ENCODE measurements at regions not wholly inside any gene's neighbourhood (a gene's known extent, or its start where the extent isn't known, plus 50 kb on each side); places are given as distances from the start of the nearest gene placed in this dataset.

DNA sequence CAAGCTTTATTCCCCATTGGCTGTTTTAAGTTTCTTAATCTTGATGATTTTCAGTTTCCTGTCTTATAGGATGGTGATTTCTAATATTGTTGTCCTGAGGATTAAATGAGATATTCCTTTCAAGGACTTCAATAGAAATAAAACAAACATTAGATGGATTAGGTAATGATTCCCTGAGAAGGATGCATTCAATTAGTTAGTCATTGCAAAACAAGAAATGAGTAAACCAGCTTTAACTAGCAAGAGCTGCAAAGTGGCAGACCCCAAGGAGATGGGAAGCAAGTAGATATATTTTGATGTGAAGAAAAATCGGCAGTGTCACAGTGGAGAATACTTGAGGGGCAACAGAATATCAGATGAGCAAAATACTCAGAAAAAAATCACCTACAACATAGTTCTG is 849.1 kb downstream of the TUSC7 start:
- DNase-seq (ENCODE audit: low spot score in 2 of 2) (no peak), ATAC-seq (no peak)
- Mint-ChIP-seq H3K9me3 (peaks cover 10 to 11% of the 10 kb centered on the region in 2 donors), H3K36me3 (no peaks in the 10 kb centered on the region), H3K27ac (no peak overlapping the region)

- peaks cover 10 to 17% of the 10 kb centered on the region in 2 donors for H3K9me3 Mint-ChIP-seq
- H3K36me3 Mint-ChIP-seq, result no peaks in the 10 kb centered on the region
- no peak for ATAC-seq
- H3K27ac Mint-ChIP-seq, result no peak overlapping the region
- no peak for DNase-seq (ENCODE audit: low spot score in 2 of 2)
These were observed 852.4 kb downstream of the TUSC7 start for GRCh38 chr3:117562000-117562399.

- ATAC-seq (no peak), DNase-seq (ENCODE audit: low spot score in 2 of 2) (no peak)
- Mint-ChIP-seq H3K9me3 (peaks cover 5 to 21% of the 10 kb centered on the region in 2 donors), H3K36me3 (no peaks in the 10 kb centered on the region), H3K27ac (no peak overlapping the region)
These were observed 853.5 kb downstream of the TUSC7 start for GRCh38 chr3:117563063-117563462.

- Mint-ChIP-seq H3K9me3 (peaks cover 0 to 13% of the 10 kb centered on the region in 2 donors), H3K36me3 (no peaks in the 10 kb centered on the region), H3K27ac (no peak overlapping the region)
- no peak for ATAC-seq
- no peak for DNase-seq (ENCODE audit: low spot score in 2 of 2)
These were observed 856.2 kb downstream of the TUSC7 start for GRCh38 chr3:117565777-117566176.

DNA sequence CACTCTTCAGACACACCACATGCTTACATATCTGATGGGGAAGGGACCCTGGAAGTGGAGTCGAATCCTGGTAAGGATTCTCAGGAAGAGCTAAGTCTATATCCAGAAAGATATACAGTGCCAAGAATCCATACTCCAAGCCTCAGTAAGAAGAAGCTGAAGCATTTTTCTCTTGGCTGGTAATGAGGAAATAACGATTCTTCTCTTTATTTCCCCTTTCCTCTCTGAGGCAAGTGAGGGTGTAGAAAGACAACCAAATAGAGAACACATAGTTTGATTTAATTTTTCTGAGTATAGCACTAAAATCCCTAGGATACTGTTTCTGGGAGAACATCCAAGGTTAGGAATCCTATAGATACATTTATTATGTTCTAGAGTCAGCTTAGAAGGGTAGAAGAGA is 857.3 kb downstream of the TUSC7 start:
- H3K9me3 Mint-ChIP-seq, result peaks cover 0 to 13% of the 10 kb centered on the region in 2 donors
- no peak for ATAC-seq

DNA sequence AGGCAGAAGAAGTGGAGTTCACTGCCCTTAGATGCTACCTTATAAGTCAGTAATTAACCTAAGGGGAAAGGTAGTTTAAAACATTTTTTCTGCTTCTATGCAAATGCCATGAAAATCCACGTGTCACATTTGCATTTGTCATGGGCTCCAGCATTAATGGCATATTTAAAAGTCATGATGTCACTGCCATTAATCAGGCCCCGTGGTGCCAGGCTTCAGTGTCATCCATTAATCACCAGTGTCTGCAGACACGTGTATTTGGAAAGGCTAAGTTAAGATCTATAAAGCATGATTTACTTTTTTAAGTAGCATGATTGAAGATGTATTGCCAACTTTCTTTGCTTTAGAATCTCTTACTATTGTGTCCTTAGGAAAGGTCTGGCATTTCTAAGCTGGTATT is 857.8 kb downstream of the TUSC7 start:
- no peaks in the 10 kb centered on the region for H3K36me3 Mint-ChIP-seq
- DNase-seq (ENCODE audit: low spot score in 2 of 2), result no peak
- H3K9me3 Mint-ChIP-seq, result peaks cover 0 to 13% of the 10 kb centered on the region in 2 donors
- ATAC-seq, result no peak
- H3K27ac Mint-ChIP-seq, result no peak overlapping the region

More for the DNA sequence above, 857.3 kb downstream of the TUSC7 start:
- H3K36me3 Mint-ChIP-seq, result no peaks in the 10 kb centered on the region
- DNase-seq (ENCODE audit: low spot score in 2 of 2), result no peak
- H3K27ac Mint-ChIP-seq, result no peak overlapping the region

- no peaks in the 10 kb centered on the region for H3K36me3 Mint-ChIP-seq
- no peak overlapping the region for H3K27ac Mint-ChIP-seq
- peaks cover 0 to 17% of the 10 kb centered on the region in 2 donors for H3K9me3 Mint-ChIP-seq
These were observed 858.3 kb downstream of the TUSC7 start for GRCh38 chr3:117567906-117568305.

DNA sequence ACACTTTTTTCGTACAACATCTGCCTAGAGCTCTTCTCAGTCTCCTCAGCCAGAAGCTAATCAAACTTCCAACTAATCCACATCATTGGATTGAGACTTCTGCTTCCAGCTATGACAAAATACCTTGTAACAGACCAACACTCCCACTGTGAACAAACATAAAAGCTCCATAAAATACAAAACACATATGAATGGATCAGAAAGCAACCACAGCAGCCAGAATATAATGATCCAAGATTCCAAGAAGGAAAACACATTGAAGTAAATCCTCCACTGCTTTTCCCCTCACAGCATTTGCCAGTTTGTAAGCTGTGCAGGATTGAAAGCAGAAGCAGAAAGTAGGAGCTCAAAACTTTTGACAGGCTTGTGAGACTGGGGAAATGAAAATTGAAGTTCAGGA is 863.2 kb downstream of the TUSC7 start:
- Mint-ChIP-seq H3K9me3 (peaks cover 0 to 15% of the 10 kb centered on the region in 2 donors), H3K27ac (no peak overlapping the region), H3K36me3 (no peaks in the 10 kb centered on the region)
- ATAC-seq (no peak), DNase-seq (ENCODE audit: low spot score in 2 of 2) (no peak)

More at GRCh38 chr3:117567906-117568305, 858.3 kb downstream of the TUSC7 start:
- ATAC-seq (no peak), DNase-seq (ENCODE audit: low spot score in 2 of 2) (no peak)

DNA sequence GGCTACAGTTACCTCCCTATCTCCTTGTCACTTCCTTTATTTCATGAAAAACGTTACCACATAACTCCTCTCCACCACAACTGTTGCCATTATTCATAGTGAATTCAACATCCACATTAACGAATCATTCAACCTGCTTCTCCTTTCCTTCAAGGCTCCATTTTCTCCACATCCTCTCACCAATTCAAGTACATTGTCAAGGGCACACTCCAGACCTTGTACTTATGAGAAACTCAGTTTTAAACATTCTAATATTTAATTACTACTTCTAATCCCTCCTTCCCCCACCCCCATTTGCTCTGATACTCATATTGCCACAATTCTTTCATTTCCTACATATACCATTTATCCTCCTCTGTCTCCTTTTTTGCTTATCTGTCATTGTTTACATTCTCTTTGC is 871.2 kb downstream of the TUSC7 start:
- Mint-ChIP-seq H3K9me3 (peaks cover 11 to 12% of the 10 kb centered on the region in 2 donors), H3K27ac (no peak overlapping the region), H3K36me3 (no peaks in the 10 kb centered on the region)
- no peak for ATAC-seq
- DNase-seq (ENCODE audit: low spot score in 2 of 2), result no peak

GRCh38 chr3:117586161-117586560 is 876.6 kb downstream of the TUSC7 start:
- Mint-ChIP-seq H3K36me3 (no peaks in the 10 kb centered on the region), H3K27ac (no peak overlapping the region), H3K9me3 (peaks cover 7 to 14% of the 10 kb centered on the region in 2 donors)
- ATAC-seq (no peak), DNase-seq (ENCODE audit: low spot score in 2 of 2) (no peak)

- no peak for DNase-seq (ENCODE audit: low spot score in 2 of 2)
- peaks cover 8 to 21% of the 10 kb centered on the region in 2 donors for H3K9me3 Mint-ChIP-seq
- H3K36me3 Mint-ChIP-seq, result no peaks in the 10 kb centered on the region
These were observed 877.8 kb downstream of the TUSC7 start for GRCh38 chr3:117587416-117587815.

GRCh38 chr3:117589454-117589853 is 879.9 kb downstream of the TUSC7 start:
- no peak overlapping the region for H3K27ac Mint-ChIP-seq
- H3K9me3 Mint-ChIP-seq, result peaks cover 7 to 17% of the 10 kb centered on the region in 2 donors
- ATAC-seq, result no peak
- DNase-seq (ENCODE audit: low spot score in 2 of 2), result no peak
- H3K36me3 Mint-ChIP-seq, result no peaks in the 10 kb centered on the region

More at GRCh38 chr3:117587416-117587815, 877.8 kb downstream of the TUSC7 start:
- no peak overlapping the region for H3K27ac Mint-ChIP-seq
- no peak for ATAC-seq

DNA sequence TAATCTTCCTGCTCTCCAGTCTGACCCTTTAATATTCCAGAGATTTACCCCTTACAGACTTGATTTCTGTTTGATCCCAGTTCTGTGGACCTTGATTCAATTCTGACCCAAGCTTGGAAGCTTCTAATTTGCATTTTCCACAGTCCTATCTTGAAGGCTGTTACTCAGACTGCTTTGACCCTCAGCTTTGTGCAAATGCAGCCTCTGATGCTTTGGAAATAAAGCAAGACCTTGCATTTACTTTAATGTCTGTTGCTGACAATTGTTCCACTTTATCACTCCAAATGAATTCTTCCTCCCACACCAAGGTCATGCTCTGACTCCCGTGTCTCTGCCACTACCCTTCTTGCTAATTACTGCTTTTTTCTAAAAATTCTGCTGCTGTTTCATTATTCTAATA is 886.0 kb downstream of the TUSC7 start:
- Mint-ChIP-seq H3K27ac (no peak overlapping the region), H3K36me3 (no peaks in the 10 kb centered on the region), H3K9me3 (peaks cover 14 to 23% of the 10 kb centered on the region in 2 donors)
- DNase-seq (ENCODE audit: low spot score in 2 of 2) (no peak), ATAC-seq (no peak)

DNA sequence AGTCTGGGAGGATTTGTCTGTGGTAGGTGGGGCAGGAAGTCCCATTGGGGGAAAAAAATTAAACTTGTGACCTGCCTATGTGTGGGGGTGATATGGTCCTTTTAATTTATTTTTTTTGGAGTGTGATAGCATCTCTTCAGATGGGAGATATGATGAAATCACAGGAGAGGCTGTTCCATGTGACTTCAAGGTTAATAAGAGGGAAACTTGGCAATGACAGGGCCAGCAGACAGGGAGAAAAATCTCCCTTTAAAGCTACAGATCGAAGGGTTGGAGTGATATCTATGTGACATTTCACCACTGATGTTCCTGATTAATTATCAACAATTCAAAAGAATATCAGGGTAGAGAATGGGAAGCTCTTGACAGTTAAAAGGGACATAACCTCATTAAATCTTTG is 886.9 kb downstream of the TUSC7 start:
- ATAC-seq (no peak), DNase-seq (ENCODE audit: low spot score in 2 of 2) (no peak)
- Mint-ChIP-seq H3K36me3 (no peaks in the 10 kb centered on the region), H3K9me3 (peaks cover 11 to 20% of the 10 kb centered on the region in 2 donors), H3K27ac (no peak overlapping the region)

- no peaks in the 10 kb centered on the region for H3K36me3 Mint-ChIP-seq
- H3K27ac Mint-ChIP-seq, result no peak overlapping the region
- ATAC-seq (no peak), DNase-seq (ENCODE audit: low spot score in 2 of 2) (no peak)
- H3K9me3 Mint-ChIP-seq, result peaks cover 12 to 14% of the 10 kb centered on the region in 2 donors
These were observed 888.3 kb downstream of the TUSC7 start for GRCh38 chr3:117597865-117598264.

- DNase-seq (ENCODE audit: low spot score in 2 of 2) (no peak), ATAC-seq (no peak)
- Mint-ChIP-seq H3K9me3 (peaks cover 11 to 13% of the 10 kb centered on the region in 2 donors), H3K36me3 (no peaks in the 10 kb centered on the region), H3K27ac (peak overlapping the region in 1 of 2 donors; percentile 53)
These were observed 890.5 kb downstream of the TUSC7 start for GRCh38 chr3:117600112-117600511.

DNA sequence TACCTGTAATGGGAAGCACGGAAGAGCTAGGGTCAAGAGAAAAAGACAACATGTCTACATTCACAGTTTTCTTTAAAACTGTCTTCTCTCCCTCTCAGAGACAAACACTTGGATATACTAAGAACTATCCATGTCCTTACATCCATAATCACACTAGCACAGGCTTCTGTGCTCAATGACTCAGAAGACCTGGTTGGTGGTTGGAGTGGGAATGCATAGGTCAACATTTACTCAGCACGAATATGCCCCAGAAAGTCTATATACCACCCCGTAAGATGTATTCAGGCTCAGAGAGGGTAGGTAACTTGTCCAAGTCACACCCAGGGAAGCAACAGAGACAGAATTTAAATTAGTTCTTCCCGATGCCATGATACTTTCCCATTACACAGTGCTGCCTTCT is 891.1 kb downstream of the TUSC7 start:
- Mint-ChIP-seq H3K27ac (no peak overlapping the region), H3K9me3 (peaks cover 8 to 10% of the 10 kb centered on the region in 2 donors), H3K36me3 (no peaks in the 10 kb centered on the region)
- ATAC-seq (no peak), DNase-seq (ENCODE audit: low spot score in 2 of 2) (no peak)

DNA sequence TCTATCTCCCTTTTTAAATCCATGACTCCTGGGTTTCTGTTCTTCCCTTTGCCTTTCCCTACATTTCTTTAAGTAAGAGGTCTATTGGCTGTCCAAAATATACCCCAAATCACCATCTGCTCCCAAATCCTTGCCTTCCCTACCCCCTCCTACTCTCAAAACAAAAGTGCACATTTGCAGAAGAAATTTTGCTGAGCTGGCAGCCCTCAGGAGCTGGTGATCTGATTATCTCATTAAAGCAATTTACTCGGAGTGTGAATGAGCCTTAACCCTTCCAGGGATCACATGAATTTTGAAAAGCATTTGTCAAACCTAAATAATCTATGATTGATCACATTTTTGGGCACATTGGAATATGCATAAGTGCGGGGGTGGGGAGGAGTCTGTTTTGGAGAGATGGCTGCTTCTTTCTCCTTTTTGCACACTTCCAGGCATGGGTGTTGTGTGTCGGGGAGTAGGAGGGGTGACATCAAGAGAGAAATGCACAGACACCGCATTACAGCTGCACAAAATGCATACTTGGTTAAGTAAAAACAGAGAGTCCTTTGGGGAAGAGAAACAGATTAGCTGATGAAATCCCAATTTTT is 892.6 kb downstream of the TUSC7 start:
- ATAC-seq, result no peak
- no peak overlapping the region for H3K27ac Mint-ChIP-seq
- no peaks in the 10 kb centered on the region for H3K36me3 Mint-ChIP-seq
- peaks cover 8 to 9% of the 10 kb centered on the region in 2 donors for H3K9me3 Mint-ChIP-seq
- DNase-seq (ENCODE audit: low spot score in 2 of 2), result no peak

All from activated naive CD4-positive, alpha-beta T cell treated with anti-CD3 and anti-CD28 coated beads, Interleukin-2, amount 50 U/mL, for 72 hours (primary cell).